ENCODE measurements at regions not wholly inside any gene's neighbourhood (a gene's known extent, or its start where the extent isn't known, plus 50 kb on each side); places are given as distances from the start of the nearest gene placed in this dataset.
"Not testable (repeated sequence)": the region's sequence is repeated elsewhere in the genome, so short reads cannot be mapped to it uniquely, and the experiment has no call there.

DNA sequence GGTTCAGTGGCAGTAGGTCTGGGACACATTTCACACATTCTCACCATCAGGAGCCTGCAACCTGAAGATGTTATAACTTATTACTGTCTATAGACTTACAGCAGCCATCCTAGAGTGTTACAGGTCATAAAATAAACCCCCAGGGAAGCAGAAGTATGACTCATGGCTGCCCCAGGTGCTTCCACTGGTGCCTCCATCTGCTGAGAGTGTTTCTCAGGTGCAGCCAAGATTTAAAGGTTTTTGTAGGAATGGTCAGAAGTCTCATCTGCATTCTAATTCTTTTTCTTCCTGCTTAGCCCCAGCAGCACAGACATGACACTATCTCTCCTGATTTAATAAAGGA lies 1319.6 kb downstream of the RPIA start:
- TF ChIP-seq, protein P1, sequence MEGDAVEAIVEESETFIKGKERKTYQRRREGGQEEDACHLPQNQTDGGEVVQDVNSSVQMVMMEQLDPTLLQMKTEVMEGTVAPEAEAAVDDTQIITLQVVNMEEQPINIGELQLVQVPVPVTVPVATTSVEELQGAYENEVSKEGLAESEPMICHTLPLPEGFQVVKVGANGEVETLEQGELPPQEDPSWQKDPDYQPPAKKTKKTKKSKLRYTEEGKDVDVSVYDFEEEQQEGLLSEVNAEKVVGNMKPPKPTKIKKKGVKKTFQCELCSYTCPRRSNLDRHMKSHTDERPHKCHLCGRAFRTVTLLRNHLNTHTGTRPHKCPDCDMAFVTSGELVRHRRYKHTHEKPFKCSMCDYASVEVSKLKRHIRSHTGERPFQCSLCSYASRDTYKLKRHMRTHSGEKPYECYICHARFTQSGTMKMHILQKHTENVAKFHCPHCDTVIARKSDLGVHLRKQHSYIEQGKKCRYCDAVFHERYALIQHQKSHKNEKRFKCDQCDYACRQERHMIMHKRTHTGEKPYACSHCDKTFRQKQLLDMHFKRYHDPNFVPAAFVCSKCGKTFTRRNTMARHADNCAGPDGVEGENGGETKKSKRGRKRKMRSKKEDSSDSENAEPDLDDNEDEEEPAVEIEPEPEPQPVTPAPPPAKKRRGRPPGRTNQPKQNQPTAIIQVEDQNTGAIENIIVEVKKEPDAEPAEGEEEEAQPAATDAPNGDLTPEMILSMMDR (IDR thresholded peaks at IDR 0.05), result not testable (repeated sequence)
- not testable (repeated sequence) for TF ChIP-seq POLR2A (IDR thresholded peaks at IDR 0.05)

Measured in body of pancreas (tissue), 4 donors.